Karpas-422 (cell line): ENCODE measurements at regions not wholly inside any gene's neighbourhood (a gene's known extent, or its start where the extent isn't known, plus 50 kb on each side); places are given as distances from the start of the nearest gene placed in this dataset.
"Not testable (repeated sequence)": the region's sequence is repeated elsewhere in the genome, so short reads cannot be mapped to it uniquely, and the experiment has no call there.

Source experiments
- DNase-seq: peaks from one replicate; pipeline ENCODE4 v3.0.0-alpha.2; 2015
- H2AFZ ChIP-seq: fragments of 200-600 bp; sonication (generic); 2 replicates; pipeline ENCODE4 v1.6.1; 2014; ENCODE audit warnings: antibody characterized with exemption, low read length, mixed read lengths
- H3K27ac ChIP-seq: fragments of 200-600 bp; sonication (generic); 2 replicates; pipeline ENCODE4 v1.5.1; 2014; ENCODE audit warnings: mild to moderate bottlenecking, low read length, moderate library complexity
- H3K27me3 ChIP-seq: fragments of 200-600 bp; sonication (generic); 2 replicates; pipeline ENCODE4 v1.6.1; 2014; ENCODE audit warnings: low read length, mixed read lengths
- H3K36me3 ChIP-seq: fragments of 200-600 bp; sonication (generic); 2 replicates; pipeline ENCODE4 v1.6.1; 2014; ENCODE audit warnings: low read length, mixed read lengths; ENCODE audit not compliant: insufficient read depth
- H3K4me1 ChIP-seq: fragments of 200-600 bp; sonication (generic); 2 replicates; pipeline ENCODE4 v1.6.1; 2014; ENCODE audit warnings: mild to moderate bottlenecking, low read length, mixed read lengths
- H3K4me2 ChIP-seq: fragments of 200-600 bp; sonication (generic); 2 replicates; pipeline ENCODE4 v1.6.1; 2014; ENCODE audit warnings: low read length, low read depth, mild to moderate bottlenecking; ENCODE audit not compliant: poor library complexity, severe bottlenecking
- H3K4me3 ChIP-seq: fragments of 200-600 bp; sonication (generic); 2 replicates; pipeline ENCODE4 v1.5.1; 2014; ENCODE audit warnings: mild to moderate bottlenecking, antibody characterized with exemption, low read length, mixed read lengths
- H3K79me2 ChIP-seq: fragments of 200-600 bp; sonication (generic); 2 replicates; pipeline ENCODE4 v1.6.1; 2014; ENCODE audit warnings: mild to moderate bottlenecking, low read length, mixed read lengths
- H3K9ac ChIP-seq: fragments of 200-600 bp; sonication (generic); 2 replicates; pipeline ENCODE4 v1.6.0; 2014; ENCODE audit warnings: low read length
- H3K9me2 ChIP-seq: fragments of 200-600 bp; sonication (generic), shearing (Covaris generic); replicated peaks from 2 replicates; pipeline ENCODE4 v1.6.0; 2014; ENCODE audit warnings: mild to moderate bottlenecking, low read length, moderate library complexity; ENCODE audit not compliant: insufficient read depth
- H3K9me3 ChIP-seq: fragments of 300-700, 200-600 bp; sonication (generic); 2 replicates; pipeline ENCODE4 v1.6.1; 2014; ENCODE audit warnings: low read length, mixed read lengths
- H4K20me1 ChIP-seq: fragments of 200-600 bp; sonication (generic); 2 replicates; pipeline ENCODE4 v1.6.1; 2014; ENCODE audit warnings: mild to moderate bottlenecking, antibody characterized with exemption, low read length, low read depth; ENCODE audit not compliant: insufficient read depth

DNA sequence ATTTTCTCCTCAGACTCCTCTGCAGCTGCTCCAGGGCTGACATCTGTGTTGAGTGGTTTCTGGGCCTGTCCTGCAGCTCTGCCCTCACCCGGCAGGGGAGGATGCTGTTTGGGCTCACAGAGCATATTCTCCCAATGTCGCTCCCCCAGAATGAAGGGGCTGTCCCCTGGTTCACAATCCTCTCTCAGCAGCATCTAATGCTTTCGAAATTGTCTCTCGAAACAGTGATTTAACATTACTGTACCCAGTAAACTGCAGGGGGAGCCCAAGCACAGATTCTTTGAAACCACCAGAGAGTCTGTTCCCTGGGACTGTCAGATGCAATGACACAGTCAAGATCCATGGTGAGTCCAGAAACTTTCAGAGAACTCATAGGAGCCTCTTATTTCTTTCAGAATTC, 1135.2 kb downstream of the TMEM121 start:
- not testable (repeated sequence) for H3K27ac ChIP-seq, H3K9ac ChIP-seq, H3K4me2 ChIP-seq, H3K79me2 ChIP-seq, H3K4me1 ChIP-seq, H3K4me3 ChIP-seq, H2AFZ ChIP-seq, H3K36me3 ChIP-seq, H3K9me2 ChIP-seq, H4K20me1 ChIP-seq, H3K27me3 ChIP-seq
- H3K9me3 ChIP-seq: peaks cover 14% of the 10 kb centered on the region
- peak; percentile 74 for DNase-seq

DNA sequence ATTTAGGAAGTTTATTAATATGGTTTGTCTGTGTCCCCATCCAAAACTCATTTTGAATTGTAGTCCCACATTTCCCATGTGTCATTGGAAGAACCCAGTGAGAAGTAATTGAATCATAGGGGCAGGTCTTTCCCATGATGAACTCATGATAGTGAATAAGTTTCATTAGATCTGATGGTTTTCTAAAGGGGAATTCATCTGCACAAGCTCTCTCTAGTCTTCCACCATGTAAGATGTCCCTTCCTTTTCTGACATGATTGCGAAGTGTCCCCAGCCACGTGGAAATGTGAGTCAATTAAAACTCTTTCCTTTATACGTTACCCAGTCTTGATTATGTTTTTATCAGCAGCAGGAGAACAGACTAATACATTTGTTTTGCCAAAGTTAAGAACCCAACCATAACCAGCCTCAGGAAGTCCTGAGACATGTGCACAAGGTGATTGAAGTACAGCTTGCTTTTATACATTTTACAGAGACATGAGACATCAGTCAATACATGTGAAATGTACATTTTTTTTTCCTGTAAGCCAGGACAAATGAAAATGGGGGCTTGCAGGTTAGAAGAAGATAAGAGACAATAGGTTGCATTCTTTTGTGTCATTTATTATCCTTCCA, 1136.7 kb downstream of the TMEM121 start:
- no peaks in the 10 kb centered on the region for H3K36me3 ChIP-seq
- no peaks in the 10 kb centered on the region for H3K9me2 ChIP-seq
- H3K27me3 ChIP-seq: no peaks in the 10 kb centered on the region
- H3K79me2 ChIP-seq: no peaks in the 10 kb centered on the region
- H3K9ac ChIP-seq: no peak overlapping the region
- H3K9me3 ChIP-seq: peaks cover 29% of the 10 kb centered on the region
- H3K4me2 ChIP-seq: no peak overlapping the region
- H4K20me1 ChIP-seq: no peaks in the 10 kb centered on the region
- H3K4me1 ChIP-seq: no peaks in the 10 kb centered on the region
- no peak overlapping the region for H2AFZ ChIP-seq
- H3K27ac ChIP-seq: no peak overlapping the region
- DNase-seq: no peak
- H3K4me3 ChIP-seq: no peak overlapping the region

DNA sequence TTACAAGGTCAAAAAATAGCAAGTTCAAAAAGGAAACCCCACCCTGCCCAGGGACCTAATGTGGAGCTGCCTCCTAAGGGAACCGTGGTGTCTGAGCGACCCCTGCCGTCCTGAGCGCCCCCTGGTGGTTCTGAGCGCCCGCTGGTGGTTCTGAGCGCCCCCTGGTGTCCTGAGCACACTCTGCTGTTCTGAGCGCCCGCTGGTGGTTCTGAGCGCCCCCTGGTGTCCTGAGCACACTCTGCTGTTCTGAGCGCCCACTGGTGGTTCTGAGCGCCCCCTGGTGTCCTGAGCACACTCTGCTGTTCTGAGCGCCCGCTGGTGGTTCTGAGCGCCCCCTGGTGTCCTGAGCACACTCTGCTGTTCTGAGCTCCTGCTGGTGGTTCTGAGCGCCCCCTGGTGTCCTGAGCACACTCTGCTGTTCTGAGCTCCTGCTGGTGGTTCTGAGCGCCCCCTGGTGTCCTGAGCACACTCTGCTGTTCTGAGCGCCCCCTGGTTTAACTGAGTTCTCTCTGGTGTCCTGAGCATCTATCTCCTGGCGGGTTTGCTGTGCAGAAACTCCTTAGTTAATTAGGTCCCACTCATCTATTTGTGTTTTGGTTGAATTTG, 1137.5 kb downstream of the TMEM121 start:
- not testable (repeated sequence) for H3K9me2 ChIP-seq, H3K27ac ChIP-seq, H3K9ac ChIP-seq, H3K27me3 ChIP-seq, H4K20me1 ChIP-seq, H3K36me3 ChIP-seq, H3K4me2 ChIP-seq, H3K79me2 ChIP-seq, H3K4me1 ChIP-seq, H2AFZ ChIP-seq
- peak; percentile 78 for DNase-seq
- Histone ChIP-seq H3K9me3 (peaks cover 29% of the 10 kb centered on the region), H3K4me3 (peak overlapping the region; percentile 41; the same call in 1 of the 2 replicates)

DNA sequence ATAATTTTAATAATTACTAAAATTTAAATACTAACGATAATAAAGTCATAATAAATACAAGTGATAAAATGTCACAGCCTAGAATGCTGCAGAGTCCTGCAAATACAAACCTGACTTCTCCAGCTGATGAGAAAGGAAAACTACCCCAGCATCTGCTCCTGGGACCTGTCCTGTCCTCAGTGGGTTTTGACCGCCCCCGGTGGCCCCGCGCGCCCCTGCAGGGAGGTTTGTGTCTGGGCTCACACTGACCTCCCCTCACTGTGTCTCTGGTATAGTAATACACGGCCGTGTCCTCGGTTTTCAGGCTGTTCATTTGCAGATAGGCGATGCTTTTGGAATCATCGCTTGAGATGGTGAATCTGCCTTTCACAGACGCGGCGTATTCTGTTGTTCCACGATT, 1139.4 kb downstream of the TMEM121 start:
- H3K4me3 ChIP-seq: no peak overlapping the region
- no peaks in the 10 kb centered on the region for H3K79me2 ChIP-seq
- H3K9me3 ChIP-seq: peaks cover 29% of the 10 kb centered on the region
- no peaks in the 10 kb centered on the region for H3K4me1 ChIP-seq
- no peak overlapping the region for H2AFZ ChIP-seq
- H4K20me1 ChIP-seq: no peaks in the 10 kb centered on the region
- DNase-seq: no peak
- H3K36me3 ChIP-seq: no peaks in the 10 kb centered on the region
- no peaks in the 10 kb centered on the region for H3K9me2 ChIP-seq
- no peak overlapping the region for H3K27ac ChIP-seq
- no peaks in the 10 kb centered on the region for H3K27me3 ChIP-seq
- no peak overlapping the region for H3K9ac ChIP-seq
- H3K4me2 ChIP-seq: no peak overlapping the region

DNA sequence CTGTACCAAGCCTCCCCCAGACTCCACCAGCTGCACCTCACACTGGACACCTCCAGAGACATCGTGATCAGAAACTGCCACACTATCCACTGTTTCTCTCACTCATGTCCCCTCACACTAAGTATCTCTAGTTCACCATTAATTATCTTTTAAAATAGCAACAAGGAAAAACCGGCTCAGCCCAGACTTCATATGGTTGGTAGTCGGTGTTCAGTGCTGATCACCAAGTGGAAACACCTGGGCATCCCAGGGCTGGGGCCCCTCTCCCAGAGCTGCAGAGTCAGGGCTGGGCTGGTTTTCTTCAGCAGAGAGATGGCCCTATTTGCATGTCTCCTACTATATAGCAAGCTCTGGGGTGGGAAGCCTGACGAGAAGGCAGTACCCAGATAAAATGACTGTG, 1140.0 kb downstream of the TMEM121 start:
- peaks cover 29% of the 10 kb centered on the region for H3K9me3 ChIP-seq
- H3K9ac ChIP-seq: no peak overlapping the region
- no peaks in the 10 kb centered on the region for H3K27me3 ChIP-seq
- no peaks in the 10 kb centered on the region for H3K4me1 ChIP-seq
- no peaks in the 10 kb centered on the region for H3K9me2 ChIP-seq
- no peaks in the 10 kb centered on the region for H3K79me2 ChIP-seq
- no peaks in the 10 kb centered on the region for H4K20me1 ChIP-seq
- no peak for DNase-seq
- no peaks in the 10 kb centered on the region for H3K36me3 ChIP-seq
- no peak overlapping the region for H3K27ac ChIP-seq
- no peak overlapping the region for H2AFZ ChIP-seq
- no peak overlapping the region for H3K4me2 ChIP-seq
- no peak overlapping the region for H3K4me3 ChIP-seq

DNA sequence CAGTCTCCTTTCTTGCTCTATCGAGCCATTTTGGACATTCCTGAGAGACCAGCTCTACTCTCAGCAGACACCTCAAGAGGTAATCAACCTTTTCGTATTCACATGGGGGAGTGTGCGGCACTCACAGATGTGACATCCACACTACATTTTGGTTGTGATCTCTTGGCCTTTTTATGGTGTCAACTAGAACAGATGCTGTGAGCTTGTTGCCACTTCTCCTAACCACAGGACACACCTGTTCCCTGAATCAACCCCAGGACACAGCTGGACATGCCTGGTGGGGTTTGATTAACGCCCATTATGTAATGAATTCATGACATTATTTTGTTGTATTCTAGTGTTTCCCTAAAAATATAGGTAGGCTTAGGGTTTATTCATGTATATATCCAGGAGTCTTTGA, 1143.6 kb downstream of the TMEM121 start:
- no peak for DNase-seq
- Histone ChIP-seq H3K9ac (no peak overlapping the region), H3K4me3 (no peak overlapping the region), H3K27ac (no peak overlapping the region), H4K20me1 (no peaks in the 10 kb centered on the region), H3K4me2 (no peak overlapping the region), H3K9me2 (no peaks in the 10 kb centered on the region), H2AFZ (no peak overlapping the region), H3K79me2 (no peaks in the 10 kb centered on the region), H3K4me1 (no peaks in the 10 kb centered on the region), H3K36me3 (no peaks in the 10 kb centered on the region), H3K27me3 (no peaks in the 10 kb centered on the region), H3K9me3 (peaks cover 20% of the 10 kb centered on the region)

DNA sequence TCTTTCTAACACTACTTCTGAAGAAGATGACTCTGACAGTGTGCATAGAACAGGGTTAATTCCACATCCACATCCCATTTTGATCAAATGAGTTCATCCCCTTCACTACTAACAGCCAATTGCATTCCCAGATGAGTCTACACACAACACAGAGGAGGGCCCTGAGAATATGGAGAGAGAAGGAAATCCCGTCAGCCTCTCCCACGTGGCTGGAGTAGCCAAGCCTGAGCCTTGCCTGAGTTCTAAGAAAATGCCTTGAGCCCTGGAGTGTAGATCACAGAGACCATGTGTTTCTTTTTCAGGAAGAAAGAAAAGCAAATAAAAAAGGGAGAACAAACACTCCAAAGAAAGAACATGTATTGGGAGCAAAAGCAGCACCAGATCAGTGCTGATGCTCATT, 1147.7 kb downstream of the TMEM121 start:
- not testable (repeated sequence) for H2AFZ ChIP-seq, H3K9me2 ChIP-seq, H3K27ac ChIP-seq, DNase-seq, H3K79me2 ChIP-seq, H3K4me2 ChIP-seq, H3K9me3 ChIP-seq, H4K20me1 ChIP-seq, H3K27me3 ChIP-seq, H3K9ac ChIP-seq, H3K36me3 ChIP-seq, H3K4me3 ChIP-seq, H3K4me1 ChIP-seq

DNA sequence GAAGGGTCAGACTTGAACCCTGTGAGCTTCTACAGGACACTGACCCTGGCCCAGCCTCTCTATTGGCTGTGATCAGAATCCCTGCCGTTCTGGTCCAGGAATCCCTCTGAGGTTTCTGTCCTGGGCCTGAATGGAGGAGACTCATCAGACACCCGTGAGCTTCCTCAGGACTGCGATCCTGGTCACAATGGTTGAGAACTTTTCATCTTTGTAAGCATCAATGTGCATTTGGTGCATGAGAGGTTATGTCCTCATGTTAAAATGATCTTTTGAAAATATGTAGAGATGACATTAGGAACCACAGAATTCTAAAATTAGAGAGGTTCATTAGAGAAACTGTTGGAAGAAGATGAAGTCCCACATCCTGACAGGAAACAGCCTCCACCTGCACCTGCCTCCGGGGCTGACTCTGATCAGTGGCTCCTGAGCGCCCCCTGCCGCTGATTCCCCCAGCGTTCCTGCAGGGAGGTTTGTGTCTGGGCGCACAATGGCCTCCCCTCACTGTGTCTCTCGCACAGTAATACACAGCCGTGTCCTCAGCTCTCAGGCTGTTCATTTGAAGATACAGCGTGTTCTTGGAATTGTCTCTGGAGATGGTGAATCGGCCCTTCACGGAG, 1148.2 kb downstream of the TMEM121 start:
- H2AFZ ChIP-seq, H3K79me2 ChIP-seq: not testable (repeated sequence)
- DNase-seq: peak; percentile 57

More for the DNA sequence above, 1148.2 kb downstream of the TMEM121 start:
- not testable (repeated sequence) for H3K4me2 ChIP-seq, H3K4me1 ChIP-seq, H3K9ac ChIP-seq, H3K9me2 ChIP-seq, H3K36me3 ChIP-seq, H3K9me3 ChIP-seq, H3K27ac ChIP-seq, H4K20me1 ChIP-seq, H3K27me3 ChIP-seq, H3K4me3 ChIP-seq
